ENCODE measurements at regions not wholly inside any gene's neighbourhood (a gene's known extent, or its start where the extent isn't known, plus 50 kb on each side); places are given as distances from the start of the nearest gene placed in this dataset.

- Histone ChIP-seq H3K9me3 (no peaks in the 10 kb centered on the region), H3K27ac (no peak overlapping the region), H3K4me1 (ENCODE audit: insufficient read depth) (no peaks in the 10 kb centered on the region), H3K4me3 (no peak overlapping the region), H3K36me3 (no peaks in the 10 kb centered on the region), H3K27me3 (no peaks in the 10 kb centered on the region)
- DNase-seq: no peak
- intact Hi-C loops (cut with DNase I): no loop called here
- TF ChIP-seq EP300 (IDR thresholded peaks at IDR 0.05) (no peak), POLR2A (IDR thresholded peaks at IDR 0.05) (no peak), CTCF (IDR thresholded peaks at IDR 0.05) (no peak)
- WGBS, 3 donors: 38 to 50% (median 41%) methylated on average over 3 of the region's 3 CpGs
These were observed 270.1 kb downstream of the SLITRK5 start for GRCh38 chr13:87941226-87941625.

GRCh38 chr13:87942205-87942604, 271.0 kb downstream of the SLITRK5 start:
- Histone ChIP-seq H3K4me1 (ENCODE audit: insufficient read depth) (no peaks in the 10 kb centered on the region), H3K27me3 (no peaks in the 10 kb centered on the region), H3K36me3 (no peaks in the 10 kb centered on the region), H3K4me3 (no peak overlapping the region), H3K27ac (no peak overlapping the region), H3K9me3 (no peaks in the 10 kb centered on the region)
- WGBS, 3 donors: 74 to 80% (median 75%) methylated on average over 1 of the region's 1 CpG
- intact Hi-C loops (cut with DNase I): no loop called here
- no peak for TF ChIP-seq POLR2A (IDR thresholded peaks at IDR 0.05)
- no peak for DNase-seq

- DNase-seq: no peak
- WGBS, 3 donors: 87 to 93% (median 91%) methylated on average over 1 of the region's 1 CpG
- no peaks in the 10 kb centered on the region for H3K27me3 ChIP-seq
- H3K4me1 ChIP-seq (ENCODE audit: insufficient read depth): no peaks in the 10 kb centered on the region
- H3K9me3 ChIP-seq: no peaks in the 10 kb centered on the region
- H3K36me3 ChIP-seq: no peaks in the 10 kb centered on the region
- intact Hi-C loops (cut with DNase I): no loop called here
- no peak overlapping the region for H3K4me3 ChIP-seq
- no peak for TF ChIP-seq POLR2A (IDR thresholded peaks at IDR 0.05)
- TF ChIP-seq EP300 (IDR thresholded peaks at IDR 0.05): no peak
- no peak for TF ChIP-seq CTCF (IDR thresholded peaks at IDR 0.05)
- H3K27ac ChIP-seq: no peak overlapping the region
These were observed 272.9 kb downstream of the SLITRK5 start for GRCh38 chr13:87944038-87944437.

GRCh38 chr13:87952377-87952776, 281.2 kb downstream of the SLITRK5 start:
- 69 to 79% (median 70%) methylated on average over 2 of the region's 2 CpGs for WGBS, 3 donors
- H3K27me3 ChIP-seq: no peaks in the 10 kb centered on the region
- H3K4me3 ChIP-seq: no peak overlapping the region
- DNase-seq: no peak
- H3K4me1 ChIP-seq (ENCODE audit: insufficient read depth): no peaks in the 10 kb centered on the region
- H3K27ac ChIP-seq: no peak overlapping the region
- H3K36me3 ChIP-seq: no peaks in the 10 kb centered on the region
- no peaks in the 10 kb centered on the region for H3K9me3 ChIP-seq
- TF ChIP-seq POLR2A (IDR thresholded peaks at IDR 0.05) (no peak), EP300 (IDR thresholded peaks at IDR 0.05) (no peak), CTCF (IDR thresholded peaks at IDR 0.05) (no peak)
- intact Hi-C loops (cut with DNase I): no loop called here

GRCh38 chr13:87953381-87953780, 282.2 kb downstream of the SLITRK5 start:
- no peak for DNase-seq
- H3K27me3 ChIP-seq: no peaks in the 10 kb centered on the region
- H3K36me3 ChIP-seq: no peaks in the 10 kb centered on the region
- no peak overlapping the region for H3K27ac ChIP-seq
- H3K4me1 ChIP-seq (ENCODE audit: insufficient read depth): no peaks in the 10 kb centered on the region
- WGBS, 3 donors: 78 to 90% (median 83%) methylated on average over 3 of the region's 3 CpGs
- no peak overlapping the region for H3K4me3 ChIP-seq
- H3K9me3 ChIP-seq: no peaks in the 10 kb centered on the region
- TF ChIP-seq POLR2A (IDR thresholded peaks at IDR 0.05) (no peak), CTCF (IDR thresholded peaks at IDR 0.05) (no peak), EP300 (IDR thresholded peaks at IDR 0.05) (no peak)
- intact Hi-C loops (cut with DNase I): no loop called here

All from ovary (tissue), 7 donors.